Epithelial cell of esophagus (primary cell): ENCODE measurements at regions not wholly inside any gene's neighbourhood (a gene's known extent, or its start where the extent isn't known, plus 50 kb on each side); places are given as distances from the start of the nearest gene placed in this dataset.

Source experiments
- DNase-seq: peaks from one replicate; pipeline ENCODE4 v3.0.0; 2010; ENCODE audit warnings: low read depth
- H3K4me3 ChIP-seq: 2 replicates; pipeline ENCODE4 v1.5.1; 2011; ENCODE audit warnings: mild to moderate bottlenecking, low read length, control low read depth
- CTCF ChIP-seq: IDR thresholded peaks from 2 replicates; pipeline ENCODE4 v1.5.1; 2011; ENCODE audit warnings: low read depth, mild to moderate bottlenecking, low read length, control low read depth, inconsistent platforms; ENCODE audit not compliant: insufficient read depth; ENCODE audit errors: missing control alignments

DNA sequence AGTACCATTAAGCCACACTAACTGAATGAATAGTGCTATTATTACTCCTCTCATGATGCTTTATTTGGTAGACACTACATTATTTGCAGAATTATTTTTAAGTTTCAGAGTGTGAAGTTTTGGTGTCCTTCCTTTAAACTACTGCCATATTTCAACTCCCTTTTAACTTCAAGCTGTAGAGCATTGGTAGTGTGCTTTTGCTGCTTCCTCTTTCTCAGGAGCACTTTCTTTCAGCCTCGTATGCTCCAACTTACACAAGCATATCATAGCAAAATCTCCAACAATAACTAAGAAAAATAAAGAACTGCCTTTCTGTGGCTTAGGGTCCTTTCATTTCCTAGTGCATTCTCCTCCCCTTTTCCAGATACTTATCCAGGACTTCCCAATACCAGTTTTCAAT, 476.4 kb upstream of the AGTR1 start:
- no peak overlapping the region for H3K4me3 ChIP-seq
- no peak for TF ChIP-seq CTCF
- no peak for DNase-seq

DNA sequence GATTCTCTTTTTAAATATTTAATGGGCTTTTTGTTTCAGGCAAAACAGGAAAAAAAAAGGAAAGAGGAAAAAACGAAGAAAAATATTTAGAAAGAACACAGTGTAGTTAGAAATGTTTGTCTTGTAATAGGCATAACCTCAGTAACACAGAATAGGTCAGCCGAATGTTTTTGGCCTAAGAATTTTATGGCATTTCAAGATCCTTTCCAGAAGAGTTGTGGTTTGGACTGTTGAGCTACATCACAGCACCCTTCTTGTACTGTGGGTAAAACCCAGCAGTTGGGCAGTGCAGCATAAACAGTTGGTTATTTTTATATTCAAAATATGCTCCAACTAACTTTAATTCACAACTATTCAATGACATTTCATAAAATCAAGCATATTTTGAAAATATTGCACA, 474.4 kb upstream of the AGTR1 start:
- DNase-seq = no peak
- H3K4me3 ChIP-seq = no peak overlapping the region
- no peak for TF ChIP-seq CTCF

DNA sequence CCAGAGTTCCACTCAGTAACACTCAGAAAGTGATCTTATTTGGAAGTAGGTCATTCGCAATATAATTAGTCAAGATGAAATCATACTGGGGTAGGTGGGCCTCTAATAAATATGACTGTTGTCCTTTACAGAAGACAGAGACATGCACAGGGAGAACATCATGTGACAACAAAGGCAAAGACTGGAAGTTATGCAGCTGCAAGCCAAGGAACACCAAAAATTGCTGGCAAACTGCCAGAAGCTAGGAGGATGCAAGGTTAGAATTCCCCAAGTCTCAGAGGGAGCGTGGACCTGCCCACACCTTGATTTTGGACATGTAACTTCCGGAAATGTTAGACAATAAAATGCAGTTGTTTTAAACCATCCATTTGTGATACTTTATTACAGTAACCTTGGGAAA, 471.5 kb upstream of the AGTR1 start:
- peak; percentile 65 for DNase-seq
- TF ChIP-seq CTCF = no peak
- no peak overlapping the region for H3K4me3 ChIP-seq

DNA sequence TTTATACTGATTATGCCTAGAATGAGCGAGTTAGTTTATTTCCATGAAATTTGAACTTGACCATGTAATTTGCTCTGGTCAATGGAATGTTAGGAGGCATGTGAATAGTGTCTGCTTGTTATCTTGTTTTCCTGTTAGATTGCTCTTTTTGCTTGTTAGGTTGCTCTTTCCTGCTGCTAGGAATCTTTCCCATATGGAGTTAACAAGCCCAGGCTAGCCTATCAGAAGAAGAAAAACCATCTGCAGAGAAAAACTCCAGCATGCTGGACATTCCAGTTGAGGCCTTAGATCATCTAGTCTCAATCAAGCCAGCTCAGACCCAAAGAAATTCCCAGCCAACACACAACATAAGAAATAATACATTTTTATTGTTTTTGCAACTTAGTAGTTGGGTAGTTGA, 470.2 kb upstream of the AGTR1 start:
- TF ChIP-seq CTCF = no peak
- no peak overlapping the region for H3K4me3 ChIP-seq
- DNase-seq = peak; percentile 62

GRCh38 chr3:148229107-148229506, 468.6 kb upstream of the AGTR1 start:
- H3K4me3 ChIP-seq = no peak overlapping the region
- no peak for DNase-seq
- TF ChIP-seq CTCF = no peak

DNA sequence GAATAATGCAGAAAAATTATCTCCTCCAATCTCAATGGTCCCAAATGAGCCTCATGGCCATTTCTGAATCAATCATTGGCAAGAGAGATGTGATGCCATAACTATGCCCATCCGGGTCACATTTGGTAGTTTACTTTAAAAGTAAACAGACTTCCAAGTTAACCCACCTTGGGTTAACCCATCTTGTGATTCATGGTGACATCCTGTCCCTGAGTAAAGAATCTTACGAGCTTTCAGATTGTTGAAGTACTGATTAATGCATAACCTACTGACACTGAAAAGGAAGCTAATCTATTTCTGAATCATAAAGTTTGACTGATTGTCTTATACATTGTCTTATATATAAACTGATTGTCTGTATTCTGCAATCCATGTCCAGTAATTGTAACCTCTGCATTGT, 467.2 kb upstream of the AGTR1 start:
- H3K4me3 ChIP-seq = no peak overlapping the region
- TF ChIP-seq CTCF = no peak
- DNase-seq = peak; percentile 5

DNA sequence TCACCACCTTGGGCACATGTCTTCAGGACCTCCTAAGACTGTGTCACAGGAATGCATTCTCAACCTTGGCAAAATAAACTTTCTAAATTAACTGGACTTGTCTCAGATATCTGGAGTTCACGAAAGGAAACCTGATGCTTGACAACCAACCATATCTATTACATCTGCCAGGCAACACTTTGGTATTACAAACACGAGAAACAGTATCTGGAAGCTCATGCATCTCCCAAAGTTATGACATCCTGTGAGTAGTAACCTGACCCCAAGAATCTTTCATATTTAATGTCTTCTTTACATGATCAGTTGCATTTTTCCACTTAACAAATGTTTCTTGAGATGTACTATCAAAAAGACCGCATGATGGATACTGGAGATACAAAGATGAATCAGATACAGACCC, 465.3 kb upstream of the AGTR1 start:
- H3K4me3 ChIP-seq = no peak overlapping the region
- no peak for TF ChIP-seq CTCF
- no peak for DNase-seq
